ENCODE measurements at regions not wholly inside any gene's neighbourhood (a gene's known extent, or its start where the extent isn't known, plus 50 kb on each side); places are given as distances from the start of the nearest gene placed in this dataset.

GRCh38 chr5:56717253-56717987 lies 97.9 kb upstream of the MAP3K1 start:
- no peak for TF ChIP-seq CTCF (IDR thresholded peaks at IDR 0.05)
- no peak for TF ChIP-seq POLR2A (IDR thresholded peaks at IDR 0.05)
- no peak for TF ChIP-seq POLR2AphosphoS5 (IDR thresholded peaks at IDR 0.05)

Data from prostate gland (tissue), 2 donors.